ENCODE measurements at regions not wholly inside any gene's neighbourhood (a gene's known extent, or its start where the extent isn't known, plus 50 kb on each side); places are given as distances from the start of the nearest gene placed in this dataset.

DNA sequence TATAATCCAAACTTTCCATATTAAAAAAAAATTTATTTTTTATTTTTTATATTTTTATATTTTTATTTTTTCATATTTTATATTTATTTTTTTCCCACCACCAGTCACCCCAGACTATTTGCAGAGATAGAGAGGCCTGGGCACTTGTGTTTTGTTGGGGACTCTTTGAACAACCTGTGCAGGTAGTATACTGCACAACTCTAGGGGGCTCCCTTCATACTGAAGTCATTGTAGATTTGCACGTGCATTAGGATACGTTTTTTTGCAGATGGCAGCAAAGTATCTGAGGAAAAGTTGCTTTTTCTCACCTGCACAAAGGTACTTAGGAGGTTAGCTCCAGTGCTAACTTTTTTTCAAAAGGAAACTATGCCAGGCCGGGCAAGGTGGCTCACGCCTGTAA lies 73.9 kb upstream of the TANC1 start:
- TF ChIP-seq POLR2A (IDR thresholded peaks at IDR 0.05): no peak
- TF ChIP-seq, protein P1, sequence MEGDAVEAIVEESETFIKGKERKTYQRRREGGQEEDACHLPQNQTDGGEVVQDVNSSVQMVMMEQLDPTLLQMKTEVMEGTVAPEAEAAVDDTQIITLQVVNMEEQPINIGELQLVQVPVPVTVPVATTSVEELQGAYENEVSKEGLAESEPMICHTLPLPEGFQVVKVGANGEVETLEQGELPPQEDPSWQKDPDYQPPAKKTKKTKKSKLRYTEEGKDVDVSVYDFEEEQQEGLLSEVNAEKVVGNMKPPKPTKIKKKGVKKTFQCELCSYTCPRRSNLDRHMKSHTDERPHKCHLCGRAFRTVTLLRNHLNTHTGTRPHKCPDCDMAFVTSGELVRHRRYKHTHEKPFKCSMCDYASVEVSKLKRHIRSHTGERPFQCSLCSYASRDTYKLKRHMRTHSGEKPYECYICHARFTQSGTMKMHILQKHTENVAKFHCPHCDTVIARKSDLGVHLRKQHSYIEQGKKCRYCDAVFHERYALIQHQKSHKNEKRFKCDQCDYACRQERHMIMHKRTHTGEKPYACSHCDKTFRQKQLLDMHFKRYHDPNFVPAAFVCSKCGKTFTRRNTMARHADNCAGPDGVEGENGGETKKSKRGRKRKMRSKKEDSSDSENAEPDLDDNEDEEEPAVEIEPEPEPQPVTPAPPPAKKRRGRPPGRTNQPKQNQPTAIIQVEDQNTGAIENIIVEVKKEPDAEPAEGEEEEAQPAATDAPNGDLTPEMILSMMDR (IDR thresholded peaks at IDR 0.05): no peak
- no peak for DNase-seq (ENCODE audit: low spot score in 2 of 2)
- H3K4me3 ChIP-seq (ENCODE audit: low read depth, poor library complexity, severe bottlenecking): no peak overlapping the region
- 45 to 58% methylated on average over 4 of the region's 4 CpGs for WGBS, 2 donors
- intact Hi-C loops (cut with DNase I; ENCODE audit: low total_unique reads): loop anchor here (5.0 kb wide), 1 partner anchor 228 kb away; no protein-coding TSS in a partner anchor

- intact Hi-C loops (cut with DNase I; ENCODE audit: low total_unique reads): no loop called here
- H3K4me3 ChIP-seq (ENCODE audit: low read depth, poor library complexity, severe bottlenecking): no peak overlapping the region
- DNase-seq (ENCODE audit: low spot score in 2 of 2): no peak
- 83 to 90% methylated on average over 8 of the region's 8 CpGs for WGBS, 2 donors
- TF ChIP-seq, protein P1 (IDR thresholded peaks at IDR 0.05): no peak
- no peak for TF ChIP-seq POLR2A (IDR thresholded peaks at IDR 0.05)
Measured at GRCh38 chr2:158900345-158900744, 68.1 kb upstream of the TANC1 start.

GRCh38 chr2:158902005-158902398 lies 66.4 kb upstream of the TANC1 start:
- TF ChIP-seq, protein P1 (IDR thresholded peaks at IDR 0.05): no peak
- TF ChIP-seq POLR2A (IDR thresholded peaks at IDR 0.05): no peak
- intact Hi-C loops (cut with DNase I; ENCODE audit: low total_unique reads): no loop called here
- no peak overlapping the region for H3K4me3 ChIP-seq (ENCODE audit: low read depth, poor library complexity, severe bottlenecking)
- no peak for DNase-seq (ENCODE audit: low spot score in 2 of 2)
- 84 to 93% methylated on average over 2 of the region's 2 CpGs for WGBS, 2 donors

- no peak overlapping the region for H3K4me3 ChIP-seq (ENCODE audit: low read depth, poor library complexity, severe bottlenecking)
- TF ChIP-seq, protein P1 (IDR thresholded peaks at IDR 0.05): no peak
- no peak for TF ChIP-seq POLR2A (IDR thresholded peaks at IDR 0.05)
- WGBS, 2 donors: 38 to 58% methylated on average over 2 of the region's 2 CpGs
- no peak for DNase-seq (ENCODE audit: low spot score in 2 of 2)
- intact Hi-C loops (cut with DNase I; ENCODE audit: low total_unique reads): no loop called here
Measured at GRCh38 chr2:158903711-158904405, 64.6 kb upstream of the TANC1 start.

DNA sequence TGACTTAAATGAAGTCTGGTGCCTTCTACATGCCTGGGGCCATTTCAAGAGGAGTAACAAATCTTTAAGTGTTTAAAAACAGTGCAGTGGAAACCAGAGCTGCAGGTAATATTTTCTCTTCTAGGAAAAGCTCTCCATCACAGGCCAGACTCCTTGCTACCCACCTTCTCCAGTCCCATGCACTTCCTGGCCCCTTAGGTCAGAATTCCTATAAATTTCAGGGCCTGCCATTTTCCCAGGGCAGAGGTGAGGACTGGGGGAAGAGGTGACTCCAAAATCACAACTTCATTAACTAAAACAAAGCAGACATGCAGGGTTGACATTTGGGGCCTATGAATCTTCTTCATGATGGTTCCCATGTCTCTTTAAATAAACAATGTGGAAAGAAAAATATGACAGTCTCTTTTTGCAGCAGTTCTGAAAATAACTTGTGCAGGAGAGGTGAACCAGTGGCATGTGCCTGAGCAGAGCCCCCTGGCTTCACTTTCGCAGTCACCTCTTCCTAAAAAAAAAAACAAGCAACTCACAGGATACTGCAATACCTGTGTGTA lies 63.7 kb upstream of the TANC1 start:
- WGBS, 2 donors: 87 to 90% methylated on average over 1 of the region's 1 CpG
- no peak overlapping the region for H3K4me3 ChIP-seq (ENCODE audit: low read depth, poor library complexity, severe bottlenecking)
- intact Hi-C loops (cut with DNase I; ENCODE audit: low total_unique reads): no loop called here
- DNase-seq (ENCODE audit: low spot score in 2 of 2): no peak
- TF ChIP-seq, protein P1 (IDR thresholded peaks at IDR 0.05): no peak
- no peak for TF ChIP-seq POLR2A (IDR thresholded peaks at IDR 0.05)
